IPS DF 4.7 (cell line): ENCODE measurements at regions not wholly inside any gene's neighbourhood (a gene's known extent, or its start where the extent isn't known, plus 50 kb on each side); places are given as distances from the start of the nearest gene placed in this dataset.

Experiments used
- DNase-seq: peaks from one replicate; pipeline ENCODE4 v3.0.0-alpha.2; 2013; ENCODE audit warnings: low spot score; ENCODE audit errors: extremely low read depth

DNA sequence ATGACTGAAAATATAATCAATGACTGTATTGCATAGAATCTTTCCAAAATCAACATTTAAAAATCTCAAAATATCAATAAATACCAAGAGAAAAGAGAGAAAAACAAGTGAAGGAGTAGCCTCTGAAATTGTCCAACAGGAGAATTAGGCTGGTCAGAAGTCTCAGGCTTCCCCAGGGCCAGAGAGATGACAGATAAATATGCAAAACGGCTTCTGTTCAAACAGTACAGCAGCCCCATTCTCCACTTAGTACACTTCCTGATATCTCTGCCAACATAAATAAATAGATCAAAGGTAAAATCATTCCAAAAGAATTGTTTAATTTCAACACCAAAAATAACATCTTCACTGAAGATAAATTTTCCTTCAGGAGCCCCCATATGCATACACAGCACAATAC, 204.7 kb upstream of the GABRA2 start:
- no peak for DNase-seq

DNA sequence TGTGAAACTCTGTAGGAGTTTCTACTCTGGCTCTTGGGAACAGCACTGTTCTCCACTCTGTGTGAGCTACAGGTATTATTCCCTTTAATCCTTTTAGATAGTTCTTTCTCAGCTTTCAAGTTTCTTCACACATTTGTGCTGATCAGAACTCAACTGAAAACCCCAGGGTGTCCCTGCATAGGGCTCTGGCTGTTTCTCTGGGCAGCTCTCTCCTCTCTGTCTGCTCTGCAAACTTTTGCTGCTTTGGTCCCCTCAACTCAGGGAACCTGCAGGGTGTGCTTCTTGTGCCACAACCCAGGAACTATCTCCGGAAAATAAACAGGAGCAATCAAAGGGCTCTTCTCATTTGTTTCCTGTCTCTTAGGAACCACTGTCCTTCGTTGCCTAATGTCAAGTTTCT, 196.6 kb upstream of the GABRA2 start:
- DNase-seq = no peak

- no peak for DNase-seq
These were observed 191.7 kb upstream of the GABRA2 start for GRCh38 chr4:46581677-46582076.

DNA sequence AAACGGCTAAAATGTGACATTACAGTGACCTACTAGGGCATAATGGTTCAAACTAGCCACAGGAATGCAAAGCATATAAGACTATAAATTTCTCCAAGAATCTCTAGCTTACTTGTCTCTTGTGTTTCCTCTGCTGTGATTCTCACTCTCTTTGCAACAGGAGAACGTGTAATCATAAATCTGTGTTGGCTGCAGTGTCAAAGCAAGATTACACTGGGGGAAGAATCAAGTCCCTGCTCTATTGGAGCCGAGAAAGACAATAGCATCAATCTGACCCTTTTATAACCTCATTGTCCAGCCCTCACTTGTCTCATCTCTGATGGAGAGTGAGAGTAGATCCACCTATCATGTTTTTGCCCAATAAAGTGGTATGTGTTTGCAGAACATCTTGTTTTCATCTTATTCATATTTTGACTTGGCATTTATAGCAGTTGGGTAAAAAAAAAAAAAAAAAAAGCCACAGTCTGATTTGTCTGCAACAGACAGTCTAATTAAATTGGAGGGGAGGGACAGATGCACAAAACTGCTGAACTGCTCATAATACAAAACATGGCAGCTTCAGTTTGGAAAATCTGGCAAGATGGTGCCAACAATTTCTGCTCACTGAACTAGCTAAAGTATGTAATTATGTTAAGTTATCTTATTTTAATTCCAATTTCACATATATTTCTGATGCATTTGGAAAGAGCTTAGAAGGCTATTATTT, 165.0 kb upstream of the GABRA2 start:
- DNase-seq = no peak

GRCh38 chr4:46550471-46550870, 160.5 kb upstream of the GABRA2 start:
- DNase-seq = no peak

DNA sequence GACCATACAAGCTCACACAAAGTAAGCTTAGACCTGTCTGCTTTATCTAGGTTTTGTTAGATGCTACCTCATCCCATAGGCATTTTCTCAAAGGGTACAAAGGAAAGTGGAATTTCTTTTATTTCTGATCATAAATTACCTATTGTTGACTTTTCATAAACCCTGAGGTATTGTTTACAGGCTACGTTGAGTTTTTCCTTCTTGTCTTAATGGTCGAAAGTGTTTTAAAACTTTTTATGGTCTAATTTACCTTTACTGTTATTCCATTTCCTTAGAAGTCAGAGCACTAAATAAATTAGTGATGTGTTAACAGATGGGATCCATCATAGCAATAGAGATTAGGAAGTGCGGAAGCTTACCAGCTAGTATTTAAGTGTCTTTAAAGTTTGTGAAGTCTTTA, 159.2 kb upstream of the GABRA2 start:
- no peak for DNase-seq

DNA sequence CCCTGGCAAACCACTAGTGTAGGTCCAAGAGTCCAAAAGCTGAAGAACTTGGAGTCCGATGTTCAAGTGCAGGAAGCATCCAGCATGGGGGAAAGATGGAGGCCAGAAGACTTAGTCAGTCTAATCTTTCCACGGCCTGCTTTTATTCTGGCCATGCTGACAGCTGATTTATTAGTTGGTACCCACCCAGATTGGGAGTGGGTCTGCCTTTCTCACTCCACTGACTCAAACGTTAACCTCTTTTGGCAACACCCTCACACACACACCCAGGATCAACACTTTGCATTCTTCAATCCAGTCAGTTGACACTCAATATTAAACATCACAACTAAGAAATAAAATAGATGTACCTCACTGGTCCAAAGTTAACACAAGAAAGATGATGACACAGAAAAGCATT, 134.8 kb upstream of the GABRA2 start:
- DNase-seq = no peak

DNA sequence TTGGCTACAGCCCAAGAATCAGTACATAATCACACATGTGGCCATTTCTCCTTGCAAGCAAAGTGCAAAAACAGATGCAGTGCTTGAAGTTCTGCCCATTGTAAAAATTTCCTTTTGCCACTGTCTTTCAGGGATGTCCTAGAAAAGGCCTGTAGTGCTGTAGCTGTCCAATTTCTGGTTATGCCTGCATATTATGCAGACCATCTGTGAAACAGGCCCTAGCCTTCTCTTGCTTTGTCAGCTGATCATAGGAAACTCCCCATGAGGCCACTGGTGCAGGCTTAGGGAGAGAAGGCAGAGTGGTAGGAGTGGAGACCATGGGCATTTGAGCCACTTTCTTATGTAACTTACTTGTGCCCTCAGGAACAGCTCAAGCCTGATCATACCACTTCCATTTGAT, 130.4 kb upstream of the GABRA2 start:
- no peak for DNase-seq

DNA sequence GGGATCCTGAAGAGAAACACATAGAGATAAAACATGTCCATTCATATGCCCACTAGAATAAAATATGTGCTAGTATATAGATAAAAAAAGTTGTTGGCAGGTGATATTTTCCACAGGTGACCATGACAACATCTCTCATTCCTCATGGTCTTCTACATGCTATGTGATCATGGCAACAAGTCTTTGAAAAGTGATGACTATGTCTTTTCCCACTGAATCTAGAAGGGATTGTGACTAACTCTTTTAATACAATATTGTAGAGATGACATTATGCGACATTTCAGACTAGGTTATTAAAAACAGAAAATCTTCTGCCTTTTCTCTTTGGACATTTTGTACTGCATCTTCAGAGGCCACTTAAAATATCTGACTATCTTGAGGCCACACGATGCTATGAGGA, 126.0 kb upstream of the GABRA2 start:
- DNase-seq = no peak

- DNase-seq = no peak
These were observed 118.3 kb upstream of the GABRA2 start for GRCh38 chr4:46508216-46508615.

GRCh38 chr4:46506876-46507275, 116.9 kb upstream of the GABRA2 start:
- DNase-seq = no peak

GRCh38 chr4:46505131-46505530, 115.2 kb upstream of the GABRA2 start:
- DNase-seq = no peak

DNA sequence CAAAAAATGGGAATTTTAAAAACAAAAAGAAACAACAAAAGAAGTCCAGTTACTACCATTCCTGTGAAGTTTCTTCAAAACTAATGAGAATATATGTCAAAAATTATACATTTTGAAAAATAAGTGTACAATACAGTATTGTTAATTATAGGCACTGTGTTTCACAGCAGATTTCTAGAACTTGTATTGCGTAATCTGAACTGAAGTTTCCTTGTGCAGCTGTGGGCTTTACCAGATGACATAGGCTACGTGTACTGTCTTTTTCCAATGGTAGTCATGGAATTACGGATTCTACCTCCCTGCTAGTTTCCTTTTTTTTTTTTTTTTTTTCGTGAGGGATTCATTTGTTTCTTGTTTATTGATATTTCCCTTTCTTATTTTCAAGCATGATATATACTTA, 113.8 kb upstream of the GABRA2 start:
- no peak for DNase-seq

DNA sequence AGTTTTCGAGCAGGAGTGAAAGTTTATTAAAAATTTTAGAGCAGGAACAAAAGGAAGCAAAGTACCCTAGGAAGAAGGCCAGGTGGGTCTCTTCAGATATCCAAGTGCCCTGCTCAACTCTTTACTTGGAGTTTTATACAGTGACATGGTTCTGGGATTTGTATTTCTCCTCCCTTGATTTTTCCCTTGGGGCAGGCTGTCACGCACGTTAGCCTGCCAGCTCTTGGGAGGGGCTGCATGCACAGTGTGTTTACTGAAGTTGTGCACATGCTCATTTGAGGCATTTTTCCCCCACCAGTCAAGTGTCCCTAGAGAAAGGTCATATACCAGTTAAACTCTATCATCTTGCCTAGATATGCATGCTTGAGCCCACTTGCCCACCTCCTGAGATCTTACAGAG, 102.5 kb upstream of the GABRA2 start:
- no peak for DNase-seq

DNA sequence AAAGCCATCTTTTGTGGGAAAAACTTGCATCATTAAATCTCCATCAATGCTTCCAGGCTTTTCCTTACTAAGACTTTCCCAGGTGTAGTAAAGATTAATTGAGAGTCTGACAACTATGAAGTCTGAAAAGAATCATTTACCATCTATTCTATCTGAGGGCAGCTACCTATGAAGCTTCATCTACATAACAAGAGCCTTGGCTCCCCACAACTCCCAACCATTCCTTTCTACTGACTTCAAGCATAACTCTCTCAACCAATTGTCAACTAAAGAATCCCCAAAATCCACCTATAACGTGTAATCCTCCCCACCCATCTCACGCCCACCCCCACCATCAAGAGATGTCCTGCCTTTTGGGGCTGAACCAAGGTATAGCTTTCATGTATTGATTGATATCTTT, 101.5 kb upstream of the GABRA2 start:
- peak; percentile 7 for DNase-seq

DNA sequence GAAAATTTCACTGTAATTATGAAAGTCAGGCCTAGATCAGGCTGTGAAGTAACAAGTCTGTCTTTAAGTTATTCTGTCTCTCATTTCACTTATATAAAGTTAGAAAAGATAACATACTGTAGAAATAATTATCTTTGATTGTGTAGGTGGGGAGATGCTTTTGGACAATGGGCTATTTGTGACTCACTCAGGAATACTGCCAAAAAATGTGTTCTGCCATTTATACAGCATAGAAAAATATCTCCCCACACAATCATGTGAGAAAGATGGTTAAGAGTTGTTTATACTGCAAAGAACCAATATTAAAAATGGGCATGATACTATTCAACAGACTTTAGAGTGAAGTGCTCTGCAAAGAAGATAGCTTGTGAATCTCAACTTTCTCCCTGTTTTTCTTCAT, 95.0 kb upstream of the GABRA2 start:
- no peak for DNase-seq

GRCh38 chr4:46462733-46463132, 72.8 kb upstream of the GABRA2 start:
- no peak for DNase-seq

GRCh38 chr4:46459308-46459707, 69.4 kb upstream of the GABRA2 start:
- no peak for DNase-seq

GRCh38 chr4:46450556-46450955, 60.6 kb upstream of the GABRA2 start:
- no peak for DNase-seq

DNA sequence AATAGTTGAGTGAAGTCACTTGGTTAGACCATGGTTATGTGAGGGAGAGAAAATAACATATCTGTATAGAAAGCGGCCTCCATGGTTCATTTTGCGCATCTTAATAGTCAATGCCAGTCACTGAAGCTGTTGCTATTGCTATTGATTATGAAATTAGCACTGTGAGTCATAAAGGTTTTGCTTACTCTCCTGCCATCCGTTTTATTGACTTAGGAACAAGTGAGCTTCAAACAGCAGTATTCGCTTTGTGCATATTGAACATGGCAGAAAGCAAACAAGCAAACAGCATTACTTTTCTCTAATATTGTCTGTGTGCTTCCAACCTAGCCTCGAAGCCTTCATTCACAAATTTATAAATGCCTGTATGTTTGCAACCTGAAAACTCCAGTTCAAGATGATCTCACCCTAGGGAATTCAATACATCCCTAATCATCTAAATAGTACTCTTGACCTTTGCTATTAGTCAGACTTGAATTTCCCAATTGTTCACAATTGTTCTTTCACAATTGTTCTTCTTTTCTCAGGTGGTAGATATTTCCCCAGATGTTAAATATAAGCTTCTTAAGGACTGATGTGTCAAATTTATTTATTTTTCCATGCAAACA, 55.9 kb upstream of the GABRA2 start:
- no peak for DNase-seq

- DNase-seq = no peak
These were observed 54.5 kb upstream of the GABRA2 start for GRCh38 chr4:46444318-46445000.

DNA sequence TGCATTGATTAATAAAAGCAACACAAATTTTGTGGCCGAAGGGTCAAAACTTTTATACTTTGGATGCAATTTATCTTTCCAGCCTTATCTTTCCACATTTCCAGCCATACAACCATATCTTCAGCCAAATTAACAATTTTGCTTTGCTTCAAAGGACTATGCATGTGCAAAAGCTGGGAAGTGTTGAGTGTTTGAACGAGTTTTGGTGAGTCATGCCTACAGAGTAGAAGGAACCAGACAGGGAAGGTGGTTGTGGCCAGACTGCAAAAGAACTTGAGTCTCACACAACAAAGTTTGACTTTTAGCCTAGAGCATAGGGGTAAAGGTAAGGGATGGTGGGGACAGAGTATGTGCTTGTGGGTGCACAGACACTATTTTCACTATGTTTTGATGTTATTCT, 53.0 kb upstream of the GABRA2 start:
- DNase-seq = no peak
